ENCODE measurements at regions not wholly inside any gene's neighbourhood (a gene's known extent, or its start where the extent isn't known, plus 50 kb on each side); places are given as distances from the start of the nearest gene placed in this dataset.

- TF ChIP-seq, protein P1, sequence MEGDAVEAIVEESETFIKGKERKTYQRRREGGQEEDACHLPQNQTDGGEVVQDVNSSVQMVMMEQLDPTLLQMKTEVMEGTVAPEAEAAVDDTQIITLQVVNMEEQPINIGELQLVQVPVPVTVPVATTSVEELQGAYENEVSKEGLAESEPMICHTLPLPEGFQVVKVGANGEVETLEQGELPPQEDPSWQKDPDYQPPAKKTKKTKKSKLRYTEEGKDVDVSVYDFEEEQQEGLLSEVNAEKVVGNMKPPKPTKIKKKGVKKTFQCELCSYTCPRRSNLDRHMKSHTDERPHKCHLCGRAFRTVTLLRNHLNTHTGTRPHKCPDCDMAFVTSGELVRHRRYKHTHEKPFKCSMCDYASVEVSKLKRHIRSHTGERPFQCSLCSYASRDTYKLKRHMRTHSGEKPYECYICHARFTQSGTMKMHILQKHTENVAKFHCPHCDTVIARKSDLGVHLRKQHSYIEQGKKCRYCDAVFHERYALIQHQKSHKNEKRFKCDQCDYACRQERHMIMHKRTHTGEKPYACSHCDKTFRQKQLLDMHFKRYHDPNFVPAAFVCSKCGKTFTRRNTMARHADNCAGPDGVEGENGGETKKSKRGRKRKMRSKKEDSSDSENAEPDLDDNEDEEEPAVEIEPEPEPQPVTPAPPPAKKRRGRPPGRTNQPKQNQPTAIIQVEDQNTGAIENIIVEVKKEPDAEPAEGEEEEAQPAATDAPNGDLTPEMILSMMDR (IDR thresholded peaks at IDR 0.05; ENCODE audit: poor library complexity, severe bottlenecking), result no peak
- TF ChIP-seq RAD21 (conservative IDR thresholded peaks at IDR 0.05), result no peak
- TF ChIP-seq, protein P2, sequence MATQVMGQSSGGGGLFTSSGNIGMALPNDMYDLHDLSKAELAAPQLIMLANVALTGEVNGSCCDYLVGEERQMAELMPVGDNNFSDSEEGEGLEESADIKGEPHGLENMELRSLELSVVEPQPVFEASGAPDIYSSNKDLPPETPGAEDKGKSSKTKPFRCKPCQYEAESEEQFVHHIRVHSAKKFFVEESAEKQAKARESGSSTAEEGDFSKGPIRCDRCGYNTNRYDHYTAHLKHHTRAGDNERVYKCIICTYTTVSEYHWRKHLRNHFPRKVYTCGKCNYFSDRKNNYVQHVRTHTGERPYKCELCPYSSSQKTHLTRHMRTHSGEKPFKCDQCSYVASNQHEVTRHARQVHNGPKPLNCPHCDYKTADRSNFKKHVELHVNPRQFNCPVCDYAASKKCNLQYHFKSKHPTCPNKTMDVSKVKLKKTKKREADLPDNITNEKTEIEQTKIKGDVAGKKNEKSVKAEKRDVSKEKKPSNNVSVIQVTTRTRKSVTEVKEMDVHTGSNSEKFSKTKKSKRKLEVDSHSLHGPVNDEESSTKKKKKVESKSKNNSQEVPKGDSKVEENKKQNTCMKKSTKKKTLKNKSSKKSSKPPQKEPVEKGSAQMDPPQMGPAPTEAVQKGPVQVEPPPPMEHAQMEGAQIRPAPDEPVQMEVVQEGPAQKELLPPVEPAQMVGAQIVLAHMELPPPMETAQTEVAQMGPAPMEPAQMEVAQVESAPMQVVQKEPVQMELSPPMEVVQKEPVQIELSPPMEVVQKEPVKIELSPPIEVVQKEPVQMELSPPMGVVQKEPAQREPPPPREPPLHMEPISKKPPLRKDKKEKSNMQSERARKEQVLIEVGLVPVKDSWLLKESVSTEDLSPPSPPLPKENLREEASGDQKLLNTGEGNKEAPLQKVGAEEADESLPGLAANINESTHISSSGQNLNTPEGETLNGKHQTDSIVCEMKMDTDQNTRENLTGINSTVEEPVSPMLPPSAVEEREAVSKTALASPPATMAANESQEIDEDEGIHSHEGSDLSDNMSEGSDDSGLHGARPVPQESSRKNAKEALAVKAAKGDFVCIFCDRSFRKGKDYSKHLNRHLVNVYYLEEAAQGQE (IDR thresholded peaks at IDR 0.05; ENCODE audit: borderline replicate concordance), result no peak
- TF ChIP-seq TAF1 (IDR thresholded peaks at IDR 0.05; ENCODE audit: low read depth), result no peak
- TF ChIP-seq EP300 (conservative IDR thresholded peaks at IDR 0.05; ENCODE audit: poor library complexity, severe bottlenecking), result no peak
- no peak for TF ChIP-seq POLR2AphosphoS5 (IDR thresholded peaks at IDR 0.05)
- TF ChIP-seq EZH2 (IDR thresholded peaks at IDR 0.05; ENCODE audit: borderline replicate concordance, insufficient read depth, low read length, poor library complexity, severe bottlenecking), result no peak
- TF ChIP-seq SMC3 (conservative IDR thresholded peaks at IDR 0.05; ENCODE audit: poor library complexity), result no peak
Observed at GRCh38 chr10:28090506-28090905, 91.6 kb upstream of the ODAD2 start.

All from neural cell (in vitro differentiated cells).